Ovary (tissue), 7 donors: ENCODE measurements at regions not wholly inside any gene's neighbourhood (a gene's known extent, or its start where the extent isn't known, plus 50 kb on each side); places are given as distances from the start of the nearest gene placed in this dataset.

Experiments
- DNase-seq, 5 donors: peaks; one replicate each; pipeline ENCODE4 v3.0.0-alpha.2; 2019 to 2020
- H3K27ac ChIP-seq, 2 donors: fragments of 200-600 bp; one replicate each; pipeline versions ENCODE4 v1.5.1 to v1.8.0; 2019 to 2022
- H3K27me3 ChIP-seq: fragments of 200-600 bp; one replicate; pipeline ENCODE4 v1.8.0; 2022
- H3K36me3 ChIP-seq: fragments of 200-600 bp; sonication (generic); one replicate; pipeline ENCODE4 v1.5.1; 2019
- H3K4me1 ChIP-seq: one replicate; pipeline ENCODE4 v1.8.1; 2013; ENCODE audit warnings: mild to moderate bottlenecking, moderate library complexity; ENCODE audit not compliant: insufficient read depth
- H3K4me3 ChIP-seq: fragments of 200-600 bp; sonication (generic); one replicate; pipeline ENCODE4 v1.5.1; 2017
- H3K9me3 ChIP-seq, 2 donors: fragments of 200-600 bp in 1 of 2; sonication (generic) in 1 of 2; one replicate each; pipeline versions ENCODE4 v1.5.1 to v1.8.1; 2013 to 2019; ENCODE audit warnings: mild to moderate bottlenecking in 1 of 2, moderate library complexity in 1 of 2
- CTCF ChIP-seq, 3 donors: fragments of 450-650 bp in 2 of 3; fragments of 200-600 bp in 1 of 3; IDR thresholded peaks; one replicate each; pipeline versions ENCODE4 v1.5.1 to v1.8.0; 2016 to 2022; ENCODE audit warnings: antibody characterized with exemption in 3 of 3, mild to moderate bottlenecking in 1 of 3
- EP300 ChIP-seq: sonication (generic); formaldehyde crosslinking; IDR thresholded peaks from one replicate; pipeline ENCODE4 v1.6.1; 2017; ENCODE audit warnings: antibody characterized with exemption
- POLR2A ChIP-seq: fragments of 450-650 bp; IDR thresholded peaks from one replicate; pipeline ENCODE4 v1.6.1; 2017; ENCODE audit warnings: antibody characterized with exemption, mild to moderate bottlenecking, moderate library complexity
- WGBS, 3 donors: extraction: QIAGEN DNeasy Blood & Tissue Kit in 1 of 3; methylation state at CpG; one replicate each; pipeline versions ENCODE4 v1.1.5 to v1.1.7; 2013 to 2017; 5-methylcytosine and 5-hydroxymethylcytosine counted together
- intact Hi-C, 4 donors: fragments of 100-400 bp; cut with DNase I; formaldehyde crosslinking; loops; one replicate each; pipeline versions ENCODE4 v1.11.0 to v1.15.1; 2022 to 2023
- donor health status: DM: no; HTN: no; CAD: no; lungs with moderate emphysema.
- donor health status: DM: no; HTN: no; CAD: no.
- donor health status: Bipolar disorder and iron deficiency.
- donor health status: DM: no; HTN: no; CAD: no.
- donor health status: DM: yes; HTN: yes; CAD: no.

GRCh38 chr9:90132866-90133265 is 509.8 kb downstream of the DIRAS2 start:
- intact Hi-C loops = no loop called here

GRCh38 chr9:90137801-90138200 is 504.8 kb downstream of the DIRAS2 start:
- Histone ChIP-seq H3K36me3 (no peaks in the 10 kb centered on the region), H3K4me3 (no peak overlapping the region), H3K9me3 (no peaks in the 10 kb centered on the region), H3K27ac (no peak overlapping the region), H3K4me1 (no peaks in the 10 kb centered on the region), H3K27me3 (no peaks in the 10 kb centered on the region)
- intact Hi-C loops = no loop called here
- DNase-seq = no peak
- no peak for TF ChIP-seq CTCF (IDR thresholded peaks at IDR 0.05)
- no peak for TF ChIP-seq EP300
- TF ChIP-seq POLR2A = no peak
- WGBS, 3 donors = 14 to 18% (median 16%) methylated on average over 1 of the region's 1 CpG

More at GRCh38 chr9:90132866-90133265, 509.8 kb downstream of the DIRAS2 start:
- TF ChIP-seq EP300 (no peak), POLR2A (no peak), CTCF (IDR thresholded peaks at IDR 0.05) (no peak)
- Histone ChIP-seq H3K4me1 (no peaks in the 10 kb centered on the region), H3K4me3 (no peak overlapping the region), H3K27ac (no peak overlapping the region), H3K27me3 (no peaks in the 10 kb centered on the region), H3K9me3 (no peaks in the 10 kb centered on the region), H3K36me3 (no peaks in the 10 kb centered on the region)
- DNase-seq = no peak

GRCh38 chr9:90140131-90140818 is 502.3 kb downstream of the DIRAS2 start:
- WGBS, 3 donors = 65 to 77% (median 67%) methylated on average over 7 of the region's 7 CpGs
- Histone ChIP-seq H3K36me3 (no peaks in the 10 kb centered on the region), H3K27me3 (no peaks in the 10 kb centered on the region), H3K4me3 (no peak overlapping the region), H3K27ac (no peak overlapping the region), H3K4me1 (no peaks in the 10 kb centered on the region), H3K9me3 (no peaks in the 10 kb centered on the region)
- intact Hi-C loops = loop anchor here in 2 of 4 donors (10.0 kb wide), 2 partner anchors 715 to 1855 kb away; no protein-coding TSS in a partner anchor
- DNase-seq = no peak
- TF ChIP-seq POLR2A = no peak
- no peak for TF ChIP-seq CTCF (IDR thresholded peaks at IDR 0.05)
- no peak for TF ChIP-seq EP300

GRCh38 chr9:90141723-90142122 is 500.9 kb downstream of the DIRAS2 start:
- Histone ChIP-seq H3K27me3 (no peaks in the 10 kb centered on the region), H3K4me1 (no peaks in the 10 kb centered on the region), H3K36me3 (no peaks in the 10 kb centered on the region), H3K9me3 (no peaks in the 10 kb centered on the region), H3K27ac (no peak overlapping the region), H3K4me3 (no peak overlapping the region)
- WGBS, 3 donors = 13 to 26% (median 16%) methylated on average over 5 of the region's 5 CpGs
- DNase-seq = no peak
- intact Hi-C loops = loop anchor here in 2 of 4 donors (10.0 kb wide), 2 partner anchors 713 to 1853 kb away; no protein-coding TSS in a partner anchor
- TF ChIP-seq POLR2A (no peak), EP300 (no peak), CTCF (IDR thresholded peaks at IDR 0.05) (no peak)
